ENCODE measurements at regions not wholly inside any gene's neighbourhood (a gene's known extent, or its start where the extent isn't known, plus 50 kb on each side); places are given as distances from the start of the nearest gene placed in this dataset.

DNA sequence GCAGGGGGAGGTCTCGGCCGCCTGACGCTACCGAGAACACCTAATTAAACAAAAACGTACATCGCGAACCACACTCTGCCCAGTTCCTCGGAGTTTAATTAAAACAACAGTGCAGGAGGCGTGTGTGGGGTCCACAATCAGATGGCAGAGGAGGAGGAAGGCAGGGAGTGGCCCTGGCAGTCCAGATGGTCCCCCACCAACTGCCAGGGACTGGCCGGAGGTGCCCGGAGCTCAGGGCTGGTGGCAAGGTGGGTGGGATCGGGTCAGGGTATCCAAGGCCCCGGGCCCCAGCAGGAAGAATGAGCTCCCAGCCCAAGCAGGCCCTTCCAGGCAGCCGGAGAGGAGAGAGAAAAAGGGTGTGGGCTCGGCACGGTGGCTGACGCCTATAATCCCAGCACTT, 71.3 kb downstream of the PTPRS start:
- Mint-ChIP-seq H3K36me3 (peaks cover 0 to 7% (median 3%) of the 10 kb centered on the region in 5 donors), H3K27ac (no peak overlapping the region), H3K4me1 (no peaks in the 10 kb centered on the region), H3K9me3 (peaks cover 0 to 2% (median 0%) of the 10 kb centered on the region in 11 donors), H3K4me3 (no peak overlapping the region), H3K27me3 (peaks cover 0 to 3% (median 0%) of the 10 kb centered on the region in 5 donors)
- intact Hi-C loops (cut with micrococcal nuclease): no loop called here
- Histone ChIP-seq H3K36me3 (ENCODE audit: control insufficient read depth in 2 of 3, insufficient read depth in 3 of 3, low read length in 3 of 3) (no peaks in the 10 kb centered on the region), H3K4me3 (ENCODE audit: low read length) (no peak overlapping the region), H3K4me1 (ENCODE audit: control insufficient read depth in 2 of 2, insufficient read depth in 2 of 2, low read length in 2 of 2) (no peaks in the 10 kb centered on the region), H3K27ac (ENCODE audit: low read depth, low read length) (no peak overlapping the region), H3K9me3 (ENCODE audit: control insufficient read depth in 2 of 3, low read length in 3 of 3) (no peaks in the 10 kb centered on the region), H3K27me3 (ENCODE audit: control insufficient read depth in 2 of 2, insufficient read depth in 2 of 2, low read length in 2 of 2) (no peaks in the 10 kb centered on the region)
- ChIA-PET CTCF (no interaction called here), POLR2A (no interaction called here)
- no peak for DNase-seq
- no peak for ATAC-seq

DNA sequence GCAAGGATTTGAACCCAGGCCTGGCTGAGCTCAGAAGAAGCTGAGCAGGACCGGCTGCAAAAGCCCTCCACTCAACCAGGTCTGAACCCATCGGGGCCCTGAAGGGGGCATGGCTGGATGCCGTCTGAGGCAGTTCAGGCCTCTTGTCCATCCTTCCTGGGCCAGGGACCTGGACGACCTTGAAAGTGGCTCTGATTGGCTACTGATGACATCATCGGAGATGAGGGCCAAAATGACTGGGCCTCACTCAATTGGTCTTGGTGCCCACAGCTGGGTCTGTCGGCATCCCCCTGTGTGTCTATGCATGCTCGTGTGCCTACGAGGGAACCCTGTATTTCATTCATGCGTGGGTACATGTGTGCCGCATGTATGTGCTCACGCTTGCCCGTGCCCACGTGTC, 71.8 kb downstream of the PTPRS start:
- no peaks in the 10 kb centered on the region for H3K36me3 ChIP-seq (ENCODE audit: control insufficient read depth in 2 of 3, insufficient read depth in 3 of 3, low read length in 3 of 3)
- DNase-seq: no peak
- no peaks in the 10 kb centered on the region for H3K4me1 ChIP-seq (ENCODE audit: control insufficient read depth in 2 of 2, insufficient read depth in 2 of 2, low read length in 2 of 2)
- H3K4me3 Mint-ChIP-seq: no peak overlapping the region
- H3K36me3 Mint-ChIP-seq: peaks cover 0 to 10% (median 5%) of the 10 kb centered on the region in 5 donors
- no peaks in the 10 kb centered on the region for H3K27me3 ChIP-seq (ENCODE audit: control insufficient read depth in 2 of 2, insufficient read depth in 2 of 2, low read length in 2 of 2)
- no peak overlapping the region for H3K27ac Mint-ChIP-seq
- no peak overlapping the region for H3K27ac ChIP-seq (ENCODE audit: low read depth, low read length)
- peaks cover 0 to 3% (median 0%) of the 10 kb centered on the region in 11 donors for H3K9me3 Mint-ChIP-seq
- no peaks in the 10 kb centered on the region for H3K4me1 Mint-ChIP-seq
- peaks cover 0 to 3% (median 0%) of the 10 kb centered on the region in 5 donors for H3K27me3 Mint-ChIP-seq
- ChIA-PET POLR2A (no interaction called here), CTCF (no interaction called here)
- H3K4me3 ChIP-seq (ENCODE audit: low read length): no peak overlapping the region
- H3K9me3 ChIP-seq (ENCODE audit: control insufficient read depth in 2 of 3, low read length in 3 of 3): no peaks in the 10 kb centered on the region
- ATAC-seq: no peak
- intact Hi-C loops (cut with micrococcal nuclease): no loop called here

DNA sequence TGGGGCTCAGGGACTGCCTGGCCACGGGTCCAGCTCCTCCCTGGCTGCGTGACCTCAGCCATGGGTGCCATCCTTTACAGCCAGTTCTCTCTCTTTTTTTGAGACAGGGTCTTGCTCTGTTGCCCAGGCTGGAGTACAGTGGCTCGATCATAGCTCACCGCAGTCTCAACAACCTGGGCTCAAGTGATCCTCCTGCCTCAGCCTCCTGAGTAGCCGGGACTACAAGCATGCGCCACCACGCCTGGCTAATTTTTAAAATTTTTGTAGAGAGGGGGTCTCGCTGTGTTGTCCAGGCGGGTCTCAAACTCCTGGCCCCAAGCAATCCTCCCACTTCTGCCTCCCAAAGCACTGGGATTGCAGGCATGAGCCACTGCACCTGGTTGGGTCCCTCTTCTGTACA, 75.4 kb downstream of the PTPRS start:
- ChIA-PET CTCF (no interaction called here), POLR2A (no interaction called here)
- Histone ChIP-seq H3K36me3 (ENCODE audit: control insufficient read depth in 2 of 3, insufficient read depth in 3 of 3, low read length in 3 of 3) (no peaks in the 10 kb centered on the region), H3K27ac (ENCODE audit: low read depth, low read length) (no peak overlapping the region), H3K4me3 (ENCODE audit: low read length) (no peak overlapping the region), H3K4me1 (ENCODE audit: control insufficient read depth in 2 of 2, insufficient read depth in 2 of 2, low read length in 2 of 2) (no peaks in the 10 kb centered on the region), H3K9me3 (ENCODE audit: control insufficient read depth in 2 of 3, low read length in 3 of 3) (no peaks in the 10 kb centered on the region), H3K27me3 (ENCODE audit: control insufficient read depth in 2 of 2, insufficient read depth in 2 of 2, low read length in 2 of 2) (no peaks in the 10 kb centered on the region)
- Mint-ChIP-seq H3K27ac (no peak overlapping the region), H3K9me3 (peaks cover 0 to 3% (median 0%) of the 10 kb centered on the region in 11 donors), H3K4me3 (no peak overlapping the region), H3K36me3 (peaks cover 0 to 9% (median 5%) of the 10 kb centered on the region in 5 donors), H3K27me3 (peaks cover 0 to 3% (median 0%) of the 10 kb centered on the region in 5 donors), H3K4me1 (no peaks in the 10 kb centered on the region)
- DNase-seq (no peak), ATAC-seq (no peak)
- intact Hi-C loops (cut with micrococcal nuclease): no loop called here

DNA sequence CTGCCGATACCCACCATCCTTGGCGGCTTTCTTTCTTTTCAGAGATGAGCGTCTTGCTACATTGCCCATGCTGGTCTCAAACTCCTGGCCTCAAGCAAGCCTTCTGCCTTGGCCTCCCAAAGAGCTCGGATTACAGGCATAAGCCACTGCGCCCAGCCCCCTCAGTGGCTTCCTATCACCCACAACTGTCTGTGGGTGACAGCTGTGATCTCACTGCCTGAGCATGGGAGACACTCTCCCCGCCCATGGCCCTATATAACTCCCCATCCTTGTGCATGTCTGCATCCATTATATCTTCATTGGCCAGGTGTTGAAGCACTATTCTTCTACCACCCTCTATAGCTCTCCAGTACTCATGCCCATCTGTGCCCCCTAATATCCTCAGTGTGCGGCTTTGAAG, 76.2 kb downstream of the PTPRS start:
- no peak overlapping the region for H3K4me3 ChIP-seq (ENCODE audit: low read length)
- no peaks in the 10 kb centered on the region for H3K9me3 ChIP-seq (ENCODE audit: control insufficient read depth in 2 of 3, low read length in 3 of 3)
- Mint-ChIP-seq H3K36me3 (peaks cover 0 to 9% (median 5%) of the 10 kb centered on the region in 5 donors), H3K27ac (no peak overlapping the region), H3K9me3 (peaks cover 0 to 3% (median 0%) of the 10 kb centered on the region in 11 donors), H3K27me3 (peaks cover 0 to 3% (median 0%) of the 10 kb centered on the region in 5 donors), H3K4me1 (no peaks in the 10 kb centered on the region), H3K4me3 (no peak overlapping the region)
- POLR2A ChIA-PET: no interaction called here
- H3K27ac ChIP-seq (ENCODE audit: low read depth, low read length): no peak overlapping the region
- ATAC-seq (no peak), DNase-seq (no peak)
- H3K36me3 ChIP-seq (ENCODE audit: control insufficient read depth in 2 of 3, insufficient read depth in 3 of 3, low read length in 3 of 3): no peaks in the 10 kb centered on the region
- intact Hi-C loops (cut with micrococcal nuclease): no loop called here
- CTCF ChIA-PET: interaction anchor here (0.6 kb wide), 1 partner anchor 204 kb away, joined by 5 read pairs; no protein-coding TSS in a partner anchor
- H3K27me3 ChIP-seq (ENCODE audit: control insufficient read depth in 2 of 2, insufficient read depth in 2 of 2, low read length in 2 of 2): no peaks in the 10 kb centered on the region
- H3K4me1 ChIP-seq (ENCODE audit: control insufficient read depth in 2 of 2, insufficient read depth in 2 of 2, low read length in 2 of 2): no peaks in the 10 kb centered on the region

DNA sequence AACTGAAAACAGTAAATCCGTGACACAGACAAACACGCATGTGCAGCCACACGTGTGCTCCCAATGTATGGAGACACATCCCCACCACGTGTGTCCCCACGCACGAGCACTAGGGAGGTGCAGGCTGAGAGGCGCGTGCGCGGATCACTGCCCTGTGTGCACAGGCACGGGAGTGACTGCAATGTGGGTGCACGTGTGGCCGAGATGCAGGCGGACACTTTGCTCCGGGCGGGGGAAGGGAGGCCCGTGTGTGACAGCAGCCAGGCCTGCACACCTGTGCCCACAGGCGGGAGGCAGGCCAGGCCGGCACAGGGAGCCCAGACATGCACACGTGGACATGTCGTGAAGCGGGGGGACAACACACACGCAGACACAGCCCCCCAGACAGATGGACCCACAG, 77.0 kb downstream of the PTPRS start:
- CTCF ChIA-PET: no interaction called here
- H3K27ac ChIP-seq (ENCODE audit: low read depth, low read length): no peak overlapping the region
- Mint-ChIP-seq H3K27me3 (peaks cover 0 to 3% (median 0%) of the 10 kb centered on the region in 5 donors), H3K4me3 (no peak overlapping the region), H3K4me1 (no peaks in the 10 kb centered on the region), H3K27ac (no peak overlapping the region), H3K9me3 (peaks cover 0 to 3% (median 0%) of the 10 kb centered on the region in 11 donors), H3K36me3 (peaks cover 0 to 9% (median 5%) of the 10 kb centered on the region in 5 donors)
- ATAC-seq (no peak), DNase-seq (no peak)
- H3K4me3 ChIP-seq (ENCODE audit: low read length): no peak overlapping the region
- H3K4me1 ChIP-seq (ENCODE audit: control insufficient read depth in 2 of 2, insufficient read depth in 2 of 2, low read length in 2 of 2): no peaks in the 10 kb centered on the region
- no peaks in the 10 kb centered on the region for H3K9me3 ChIP-seq (ENCODE audit: control insufficient read depth in 2 of 3, low read length in 3 of 3)
- POLR2A ChIA-PET: no interaction called here
- intact Hi-C loops (cut with micrococcal nuclease): no loop called here
- H3K27me3 ChIP-seq (ENCODE audit: control insufficient read depth in 2 of 2, insufficient read depth in 2 of 2, low read length in 2 of 2): no peaks in the 10 kb centered on the region
- no peaks in the 10 kb centered on the region for H3K36me3 ChIP-seq (ENCODE audit: control insufficient read depth in 2 of 3, insufficient read depth in 3 of 3, low read length in 3 of 3)

DNA sequence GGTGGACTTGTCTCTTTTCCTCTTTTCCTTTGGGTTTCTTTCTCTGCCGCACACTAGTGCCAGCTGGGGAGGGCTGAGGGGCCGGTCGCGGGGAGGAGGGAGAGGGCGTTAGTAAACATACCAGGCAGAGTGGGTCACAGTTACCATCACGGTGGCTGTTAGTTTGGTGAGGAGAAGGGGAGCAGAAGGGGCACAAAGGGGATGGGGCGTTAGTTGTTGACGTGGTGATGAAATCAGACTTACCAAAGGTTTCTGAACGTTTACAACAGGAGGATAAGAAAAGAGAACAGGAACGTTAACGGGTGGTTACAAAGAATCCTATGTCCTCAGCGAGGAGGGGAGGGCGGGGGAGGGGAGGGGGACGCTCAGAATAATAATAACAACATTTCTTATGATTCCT, 77.9 kb downstream of the PTPRS start:
- peaks cover 0 to 3% (median 0%) of the 10 kb centered on the region in 5 donors for H3K27me3 Mint-ChIP-seq
- no peak for DNase-seq
- intact Hi-C loops (cut with micrococcal nuclease): no loop called here

DNA sequence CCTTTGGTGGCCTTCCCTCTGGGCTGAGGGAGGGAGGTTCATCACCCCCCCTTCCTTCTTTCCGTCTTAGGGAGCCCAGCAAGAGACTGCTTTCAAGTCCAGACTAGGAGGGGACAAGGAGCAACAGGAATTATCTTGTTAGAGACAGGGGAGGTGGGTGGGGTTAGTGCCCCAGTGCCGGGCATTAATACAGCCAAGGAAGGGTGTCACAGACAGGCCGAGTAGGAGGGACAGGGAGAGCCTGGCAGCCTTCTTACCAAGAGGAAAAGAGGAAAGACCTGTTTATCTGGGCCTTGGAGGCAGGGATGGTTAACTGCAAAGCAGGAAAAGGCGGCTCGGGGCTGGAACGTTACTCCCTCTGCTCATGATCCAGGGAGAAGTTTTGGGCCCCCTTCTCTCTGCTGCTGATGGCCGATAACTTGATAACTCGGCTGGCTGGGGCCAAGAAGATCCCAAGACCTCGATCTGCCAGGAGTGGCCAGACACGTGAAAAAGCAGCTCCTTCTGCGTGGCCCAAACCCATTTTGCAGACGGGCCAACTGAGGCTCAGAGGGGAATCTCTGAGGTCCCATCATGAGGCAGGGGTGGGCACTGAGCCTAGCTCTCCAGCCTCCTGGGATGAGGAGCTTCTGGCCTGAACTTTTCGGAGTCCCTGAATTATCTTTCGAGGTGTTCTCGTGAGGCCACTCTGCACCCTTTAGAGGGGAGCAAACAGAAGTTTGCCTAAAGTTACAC, 79.3 kb downstream of the PTPRS start:
- no peak overlapping the region for H3K27ac ChIP-seq (ENCODE audit: low read depth, low read length)
- intact Hi-C loops (cut with micrococcal nuclease): no loop called here
- no peak overlapping the region for H3K27ac Mint-ChIP-seq
- H3K36me3 ChIP-seq (ENCODE audit: control insufficient read depth in 2 of 3, insufficient read depth in 3 of 3, low read length in 3 of 3): no peaks in the 10 kb centered on the region
- ChIA-PET POLR2A (no interaction called here), CTCF (no interaction called here)
- H3K4me1 ChIP-seq (ENCODE audit: control insufficient read depth in 2 of 2, insufficient read depth in 2 of 2, low read length in 2 of 2): no peaks in the 10 kb centered on the region
- H3K27me3 Mint-ChIP-seq: no peaks in the 10 kb centered on the region
- no peaks in the 10 kb centered on the region for H3K4me1 Mint-ChIP-seq
- H3K9me3 Mint-ChIP-seq: peaks cover 0 to 8% (median 5%) of the 10 kb centered on the region in 11 donors
- H3K9me3 ChIP-seq (ENCODE audit: control insufficient read depth in 2 of 3, low read length in 3 of 3): peaks cover 0 to 8% (median 4%) of the 10 kb centered on the region in 3 experiments
- no peak overlapping the region for H3K4me3 Mint-ChIP-seq
- no peak overlapping the region for H3K4me3 ChIP-seq (ENCODE audit: low read length)
- no peaks in the 10 kb centered on the region for H3K27me3 ChIP-seq (ENCODE audit: control insufficient read depth in 2 of 2, insufficient read depth in 2 of 2, low read length in 2 of 2)
- DNase-seq (no peak), ATAC-seq (no peak)
- peaks cover 0 to 13% (median 6%) of the 10 kb centered on the region in 5 donors for H3K36me3 Mint-ChIP-seq

More for the DNA sequence above, 77.9 kb downstream of the PTPRS start:
- H3K9me3 ChIP-seq (ENCODE audit: control insufficient read depth in 2 of 3, low read length in 3 of 3): no peaks in the 10 kb centered on the region
- Mint-ChIP-seq H3K27ac (no peak overlapping the region), H3K4me1 (no peaks in the 10 kb centered on the region), H3K4me3 (no peak overlapping the region), H3K36me3 (peaks cover 0 to 9% (median 5%) of the 10 kb centered on the region in 5 donors), H3K9me3 (peaks cover 0 to 3% (median 0%) of the 10 kb centered on the region in 11 donors)
- ChIA-PET POLR2A (no interaction called here), CTCF (no interaction called here)
- H3K4me1 ChIP-seq (ENCODE audit: control insufficient read depth in 2 of 2, insufficient read depth in 2 of 2, low read length in 2 of 2): no peaks in the 10 kb centered on the region
- no peaks in the 10 kb centered on the region for H3K27me3 ChIP-seq (ENCODE audit: control insufficient read depth in 2 of 2, insufficient read depth in 2 of 2, low read length in 2 of 2)
- H3K27ac ChIP-seq (ENCODE audit: low read depth, low read length): no peak overlapping the region
- ATAC-seq: no peak
- H3K36me3 ChIP-seq (ENCODE audit: control insufficient read depth in 2 of 3, insufficient read depth in 3 of 3, low read length in 3 of 3): no peaks in the 10 kb centered on the region
- no peak overlapping the region for H3K4me3 ChIP-seq (ENCODE audit: low read length)
